CD4-positive, alpha-beta T cell treated with Interleukin-17A for 4 hours (primary cell): ENCODE measurements at regions not wholly inside any gene's neighbourhood (a gene's known extent, or its start where the extent isn't known, plus 50 kb on each side); places are given as distances from the start of the nearest gene placed in this dataset.

ENCODE experiments used
- DNase-seq: peaks from one replicate; pipeline ENCODE4 v3.0.0-alpha.2; 2020; ENCODE audit warnings: mixed read lengths

GRCh38 chr6:126091466-126091865, 105.1 kb downstream of the TRMT11 start:
- DNase-seq = no peak

DNA sequence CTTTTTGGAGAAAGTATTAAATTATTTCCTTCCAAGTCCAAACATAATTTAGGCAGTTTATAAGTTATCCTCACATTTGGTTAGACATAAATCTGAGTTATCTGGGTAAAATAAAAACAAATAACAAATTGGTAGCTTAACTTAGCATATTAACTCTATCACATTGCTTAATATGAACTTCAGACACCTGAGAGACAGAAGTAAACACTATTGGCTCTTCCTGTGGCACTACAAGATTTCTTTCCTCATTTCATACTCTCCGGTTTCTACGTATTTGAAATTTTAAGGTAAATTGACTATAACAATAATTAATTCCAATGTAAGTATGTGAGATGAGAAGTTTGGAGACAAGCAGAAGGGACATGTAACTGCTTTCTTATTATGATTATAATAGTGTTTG, 106.8 kb downstream of the TRMT11 start:
- no peak for DNase-seq

DNA sequence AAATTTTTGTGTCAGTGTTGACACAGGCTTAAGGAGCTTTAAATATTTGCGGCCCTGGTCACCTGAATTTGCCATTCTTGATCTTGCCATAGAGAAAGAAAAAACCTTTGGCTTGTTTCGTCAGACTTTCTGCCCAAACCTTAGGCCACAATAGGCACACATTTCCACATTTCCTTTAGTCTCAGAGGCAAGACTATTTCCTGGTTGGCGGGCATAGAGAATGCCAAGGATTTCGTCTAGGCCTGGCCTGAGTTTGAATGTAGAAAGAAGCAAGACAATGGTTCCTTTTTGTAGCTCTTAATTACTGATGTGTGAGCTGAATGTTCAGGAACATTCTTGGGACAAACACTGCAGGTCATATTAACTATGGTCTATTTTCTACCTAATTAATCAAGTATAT, 108.1 kb downstream of the TRMT11 start:
- DNase-seq = no peak

DNA sequence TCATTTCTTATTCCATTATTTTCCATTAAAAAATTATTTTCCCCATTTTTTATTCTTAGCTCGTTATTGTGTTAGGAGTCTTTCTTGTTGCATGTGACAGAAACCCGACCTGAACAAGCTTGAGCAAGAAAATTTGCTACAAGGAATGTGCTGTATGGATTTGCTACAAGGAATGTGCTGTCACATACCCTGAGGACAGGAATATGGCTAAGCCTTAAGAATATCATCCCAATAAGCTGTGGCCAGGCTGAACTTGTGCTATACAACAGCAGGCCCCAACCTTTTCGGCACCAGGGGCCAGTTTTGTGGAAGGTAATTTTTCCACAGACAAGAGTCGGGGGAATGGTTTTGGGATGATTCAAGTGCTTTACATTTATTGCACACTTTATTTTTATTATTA, 114.0 kb downstream of the TRMT11 start:
- no peak for DNase-seq

DNA sequence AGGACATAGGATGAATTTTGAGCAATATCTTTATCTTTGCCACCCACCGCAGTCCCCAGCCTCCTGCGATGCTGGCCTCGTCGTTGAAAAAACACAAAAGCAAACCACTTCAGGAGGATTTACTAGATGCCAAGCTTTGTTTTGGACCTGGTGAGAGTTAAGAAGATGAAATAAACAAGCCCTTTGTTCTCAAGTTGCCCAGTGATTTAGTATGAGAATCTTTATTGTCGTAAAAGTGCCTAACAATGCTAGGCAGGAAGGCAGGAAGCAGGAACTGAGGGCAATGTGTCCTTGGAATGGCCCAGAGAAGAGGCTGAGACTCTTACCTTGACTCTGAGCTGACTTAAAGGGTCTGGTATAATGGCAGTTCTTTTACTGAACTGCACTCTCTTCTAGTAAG, 116.0 kb downstream of the TRMT11 start:
- DNase-seq = no peak

GRCh38 chr6:126103993-126104392, 117.7 kb downstream of the TRMT11 start:
- no peak for DNase-seq

GRCh38 chr6:126107475-126108166, 121.3 kb downstream of the TRMT11 start:
- no peak for DNase-seq

- DNase-seq = no peak
Measured at GRCh38 chr6:126110512-126111270, 124.4 kb downstream of the TRMT11 start.

- DNase-seq = no peak
Measured at GRCh38 chr6:126111327-126111726, 125.0 kb downstream of the TRMT11 start.

DNA sequence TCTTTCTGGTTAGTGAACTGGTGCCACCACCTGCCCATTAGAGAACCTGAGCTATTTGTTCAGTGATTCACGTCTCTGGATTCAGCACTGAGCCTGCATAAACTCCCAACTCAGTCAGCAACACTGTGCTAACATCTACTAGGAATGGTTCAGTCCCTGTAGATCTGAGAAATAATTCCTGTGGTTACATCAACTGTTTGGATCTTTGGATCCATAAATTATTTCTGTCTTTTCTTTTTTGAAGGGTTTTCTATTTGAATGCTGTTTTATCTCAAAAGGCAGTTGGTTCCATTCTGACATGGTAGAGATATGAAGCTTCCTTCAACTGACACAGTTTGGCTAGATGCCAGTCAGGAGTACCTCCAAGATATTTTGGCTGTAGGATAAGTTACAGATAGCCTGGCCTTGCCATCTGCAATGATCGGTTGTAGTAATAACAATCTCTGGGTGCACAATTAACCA, 125.9 kb downstream of the TRMT11 start:
- no peak for DNase-seq

GRCh38 chr6:126113261-126113660, 126.9 kb downstream of the TRMT11 start:
- no peak for DNase-seq

- DNase-seq = no peak
Measured at GRCh38 chr6:126117251-126117650, 130.9 kb downstream of the TRMT11 start.

DNA sequence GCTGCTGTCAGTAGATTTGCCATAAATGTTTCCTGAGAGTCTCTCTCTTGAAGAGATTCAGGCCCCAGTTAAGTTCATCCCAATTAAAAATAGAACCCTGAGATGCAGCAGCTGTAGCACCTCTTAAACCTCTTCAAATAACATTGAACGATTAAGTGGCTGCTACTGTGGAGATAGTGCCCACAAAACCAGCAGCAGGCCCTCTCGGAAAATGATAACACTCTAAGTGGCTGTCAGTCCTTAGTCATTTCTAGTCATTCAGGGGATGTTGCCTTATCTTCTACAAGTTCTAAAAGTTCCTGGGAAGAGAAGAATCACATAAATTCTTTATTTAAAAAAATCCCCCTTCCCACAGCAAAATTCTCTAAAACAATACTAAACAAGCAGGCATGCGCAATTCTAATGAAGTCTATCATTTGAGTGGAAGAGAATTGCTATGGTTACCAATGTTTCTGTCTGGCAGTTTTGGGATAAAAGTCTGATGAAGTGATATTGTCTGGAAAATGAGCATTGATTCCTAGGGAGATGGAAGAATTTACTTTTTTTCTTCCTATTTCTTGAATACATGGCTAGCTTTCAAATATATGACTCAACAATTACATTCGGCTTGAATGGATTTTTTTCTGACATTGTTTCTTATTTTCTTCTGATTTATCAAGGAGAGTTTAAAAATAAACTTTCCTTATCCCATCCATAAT, 131.9 kb downstream of the TRMT11 start:
- DNase-seq = no peak

- DNase-seq = no peak
Measured at GRCh38 chr6:126118936-126119335, 132.6 kb downstream of the TRMT11 start.

DNA sequence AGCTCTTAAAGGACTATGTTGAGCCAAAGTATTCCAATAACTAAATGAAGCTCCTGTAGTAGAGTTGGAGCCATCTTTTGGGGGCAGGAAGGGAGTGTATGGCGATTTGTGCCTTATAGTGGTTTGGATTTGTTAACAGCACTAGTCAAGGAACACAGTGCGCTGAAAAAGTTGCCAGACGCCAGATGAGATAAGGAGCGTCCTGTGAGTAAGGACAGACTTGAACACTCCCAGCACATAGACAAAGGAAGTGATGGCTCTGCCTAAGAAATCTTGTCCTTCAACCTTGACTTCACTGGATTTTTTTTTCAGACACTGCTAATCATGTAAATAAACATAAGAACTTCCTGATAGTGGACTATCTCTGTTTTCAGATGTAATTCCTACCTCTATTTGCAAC, 136.9 kb downstream of the TRMT11 start:
- DNase-seq = no peak

- DNase-seq = no peak
Measured at GRCh38 chr6:126127659-126128058, 141.3 kb downstream of the TRMT11 start.

DNA sequence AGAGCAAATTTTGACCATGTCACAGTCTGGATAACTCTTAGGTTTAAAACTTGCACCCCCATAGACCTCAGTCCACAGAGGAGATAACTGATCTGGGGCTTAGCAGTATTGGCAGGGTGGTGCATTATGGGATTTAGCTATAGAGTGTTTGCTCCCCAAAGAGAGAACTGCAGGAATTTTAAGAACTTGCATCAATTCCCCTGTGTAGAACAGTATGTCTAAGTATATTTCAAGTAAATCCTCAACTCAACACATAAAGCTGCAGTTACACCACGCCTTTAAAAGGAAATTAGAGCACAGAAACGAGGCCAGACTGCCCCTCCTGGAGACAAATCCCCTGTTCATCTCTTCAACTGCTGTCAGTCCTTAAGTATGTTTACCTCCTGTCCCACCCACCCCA, 144.9 kb downstream of the TRMT11 start:
- no peak for DNase-seq

- DNase-seq = no peak
Measured at GRCh38 chr6:126133984-126134383, 147.6 kb downstream of the TRMT11 start.

DNA sequence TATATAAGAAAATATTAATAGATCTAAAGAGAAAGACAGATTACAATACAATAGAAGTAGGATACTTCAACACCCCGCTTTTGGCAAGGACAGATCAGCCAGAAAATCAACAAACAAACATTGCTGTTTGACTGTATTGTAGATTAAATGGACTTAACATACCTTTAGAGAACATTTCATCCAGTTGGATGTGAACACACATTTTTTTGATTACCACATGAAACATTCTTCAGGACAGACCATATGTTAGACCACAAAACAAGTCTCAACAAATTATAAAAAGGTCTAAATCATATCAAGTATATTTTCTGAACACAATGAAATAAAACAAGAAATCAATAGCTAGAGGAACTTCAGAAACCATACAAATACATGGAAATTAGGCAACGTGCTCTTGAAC, 148.2 kb downstream of the TRMT11 start:
- DNase-seq = no peak

- DNase-seq = no peak
Measured at GRCh38 chr6:126140015-126140414, 153.7 kb downstream of the TRMT11 start.

GRCh38 chr6:126143761-126144251, 157.5 kb downstream of the TRMT11 start:
- no peak for DNase-seq

- DNase-seq = no peak
Measured at GRCh38 chr6:126145351-126145750, 159.0 kb downstream of the TRMT11 start.

DNA sequence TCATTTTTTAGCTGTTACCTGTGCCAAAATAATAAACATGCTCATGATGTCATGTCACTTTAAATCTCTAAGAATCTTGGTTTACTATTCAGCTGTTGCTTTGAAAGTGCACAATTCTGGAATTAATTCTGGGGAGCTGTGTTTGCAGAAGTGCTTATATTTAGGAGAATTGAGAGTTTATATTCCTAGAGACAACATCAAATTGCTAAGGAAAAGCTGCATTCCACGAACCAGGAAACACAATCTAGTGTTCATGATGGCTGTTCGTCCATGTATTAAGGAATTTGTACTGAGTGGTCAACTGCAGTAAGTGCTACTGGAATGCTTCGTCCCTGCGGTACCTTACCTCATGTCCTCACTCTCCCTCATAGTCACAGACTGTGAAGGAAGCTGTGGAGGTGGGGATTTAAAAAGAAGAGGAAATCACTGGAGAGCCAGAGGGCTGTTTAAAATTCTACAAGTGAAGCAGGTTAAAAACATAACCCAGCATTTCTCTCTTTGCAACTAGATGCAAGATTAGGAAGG, 161.0 kb downstream of the TRMT11 start:
- DNase-seq = no peak
